ENCODE measurements at regions not wholly inside any gene's neighbourhood (a gene's known extent, or its start where the extent isn't known, plus 50 kb on each side); places are given as distances from the start of the nearest gene placed in this dataset.
A peak's percentile ranks its signal among the peaks of the same experiment; 100 is the strongest.

DNA sequence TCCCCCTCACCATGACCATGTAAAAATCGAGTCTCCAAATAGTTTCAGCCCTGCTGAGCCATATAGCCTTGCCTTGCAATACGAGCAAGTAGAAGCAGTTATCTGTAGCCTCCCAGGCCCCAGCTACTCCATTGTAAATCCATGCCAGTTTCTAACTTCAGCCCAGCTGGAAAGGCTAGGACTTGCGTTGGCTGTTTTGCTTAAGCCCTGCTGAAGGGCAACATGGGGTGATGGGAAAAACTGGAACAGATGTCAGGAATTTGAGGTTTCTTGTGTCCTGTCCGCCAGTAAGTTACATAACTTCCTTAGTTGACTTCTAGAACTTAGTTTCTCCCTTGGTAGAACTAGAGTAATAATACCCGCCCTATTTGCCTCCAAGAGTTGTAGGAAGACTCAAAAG lies 216.0 kb upstream of the SERP2 start:
- DNase-seq = peak in 1 of 2 experiments; percentile 10

DNA sequence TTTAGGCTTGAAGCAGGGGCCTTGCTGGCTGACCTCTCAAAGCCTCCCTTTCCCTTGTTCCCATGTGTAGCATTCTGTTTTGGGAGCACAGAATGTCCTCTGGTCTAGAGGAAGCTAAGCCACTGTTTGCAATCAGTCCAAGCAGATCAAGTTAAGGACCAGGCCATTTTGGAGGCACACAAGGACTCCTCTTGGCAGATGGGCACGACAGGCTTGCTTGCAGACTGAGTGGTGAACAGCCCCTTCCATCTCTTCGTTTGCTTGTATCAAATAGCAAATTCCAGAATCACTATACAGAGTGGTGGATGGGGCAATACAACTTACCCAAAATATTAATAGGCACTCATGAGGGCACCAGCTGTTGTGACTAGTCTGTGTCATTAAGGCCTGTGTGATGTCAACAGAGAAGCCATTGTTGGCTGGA lies 215.5 kb upstream of the SERP2 start:
- peak in 1 of 2 experiments; percentile 59 for DNase-seq

DNA sequence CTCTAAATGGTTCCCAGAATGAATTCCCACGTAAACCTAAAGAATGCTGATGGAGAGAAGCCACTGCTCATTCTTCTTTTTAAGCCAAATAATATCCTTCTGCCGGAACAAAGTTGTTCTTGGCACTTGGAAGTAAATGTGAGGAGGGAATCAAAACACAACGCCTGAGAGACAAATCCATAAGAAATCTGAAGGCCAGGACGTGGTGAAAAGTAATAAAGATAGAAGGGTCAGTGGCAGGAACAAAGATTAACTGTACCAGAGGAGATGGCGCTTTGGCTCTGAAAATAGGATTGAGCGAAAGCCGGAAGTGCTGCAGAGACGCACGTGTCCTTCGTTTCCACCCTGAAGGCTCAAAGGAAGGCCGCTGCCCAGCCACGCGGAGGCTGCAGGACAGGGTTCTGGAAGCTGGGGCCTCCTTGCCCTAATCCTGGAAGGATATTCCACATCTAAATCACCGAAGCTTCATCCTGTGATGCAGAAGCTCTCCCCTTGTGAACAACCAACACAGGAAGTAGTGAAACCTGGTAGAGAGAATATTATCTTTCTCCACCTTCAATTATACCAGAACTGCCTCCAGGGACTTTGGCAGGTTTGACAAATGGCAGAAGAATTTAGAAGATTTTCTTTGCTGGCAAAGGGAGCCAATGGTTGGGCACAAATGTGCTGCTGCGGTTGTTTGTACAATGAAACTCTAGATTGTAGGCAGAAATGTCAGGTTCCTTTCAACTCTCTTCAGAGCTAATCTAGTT lies 214.6 kb upstream of the SERP2 start:
- no peak for DNase-seq

DNA sequence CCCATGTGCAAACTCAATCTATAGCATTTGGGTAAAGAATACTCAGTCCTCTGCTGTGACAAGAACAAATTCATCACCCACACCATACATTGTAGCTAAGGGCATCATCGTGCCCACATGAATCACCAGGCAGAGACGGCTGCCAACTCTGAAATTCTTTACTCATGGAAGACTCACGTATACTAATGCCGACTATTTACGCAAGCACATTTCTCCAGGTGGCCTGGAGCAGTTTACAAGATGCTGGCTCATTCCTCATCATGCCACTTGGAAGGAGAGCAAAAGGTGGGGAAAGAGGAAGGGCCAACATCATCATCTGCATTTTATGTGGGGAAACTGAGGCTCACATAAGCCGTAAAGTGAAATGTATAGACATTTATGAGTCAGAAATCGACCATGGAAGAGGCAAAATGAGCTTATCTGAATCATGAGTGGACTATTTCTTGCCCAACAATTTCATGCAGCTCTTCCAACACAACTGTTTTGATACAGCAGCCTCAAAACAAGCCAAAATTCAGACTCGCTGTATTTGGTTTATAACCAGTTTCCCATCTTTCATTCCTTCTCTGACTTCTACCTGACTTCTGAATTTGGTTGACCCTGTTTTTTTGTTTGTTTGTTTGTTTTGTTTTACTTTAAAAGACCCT lies 213.9 kb upstream of the SERP2 start:
- no peak for DNase-seq

DNA sequence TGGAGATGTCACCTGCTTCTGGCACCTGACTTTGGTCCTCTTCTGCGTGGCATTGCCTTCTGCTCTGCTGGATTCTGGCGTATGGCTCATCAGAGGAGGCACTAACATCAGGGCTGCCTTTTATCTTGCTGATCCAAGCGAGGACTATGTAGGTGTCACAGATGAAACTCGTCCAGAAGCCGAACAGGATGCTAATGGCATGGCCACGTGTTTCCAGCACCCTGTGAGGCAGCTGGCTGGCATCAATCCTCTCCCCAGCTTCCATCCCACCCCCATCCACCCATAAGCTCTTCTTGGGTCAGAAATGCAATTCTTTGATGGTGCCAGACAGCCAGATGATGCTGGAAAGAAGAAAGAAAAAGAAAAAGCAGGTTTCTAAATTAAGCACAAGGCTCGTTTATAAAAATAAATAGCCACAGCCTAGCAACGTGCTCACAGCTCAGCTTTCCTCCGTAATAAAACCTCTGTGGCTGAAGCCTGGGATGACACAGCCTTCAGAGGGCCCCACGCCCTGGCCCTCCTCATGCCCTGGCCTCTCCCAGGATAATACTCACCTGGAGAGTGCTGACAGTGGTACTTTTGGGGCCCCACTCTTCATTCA lies 212.9 kb upstream of the SERP2 start:
- DNase-seq = no peak

DNA sequence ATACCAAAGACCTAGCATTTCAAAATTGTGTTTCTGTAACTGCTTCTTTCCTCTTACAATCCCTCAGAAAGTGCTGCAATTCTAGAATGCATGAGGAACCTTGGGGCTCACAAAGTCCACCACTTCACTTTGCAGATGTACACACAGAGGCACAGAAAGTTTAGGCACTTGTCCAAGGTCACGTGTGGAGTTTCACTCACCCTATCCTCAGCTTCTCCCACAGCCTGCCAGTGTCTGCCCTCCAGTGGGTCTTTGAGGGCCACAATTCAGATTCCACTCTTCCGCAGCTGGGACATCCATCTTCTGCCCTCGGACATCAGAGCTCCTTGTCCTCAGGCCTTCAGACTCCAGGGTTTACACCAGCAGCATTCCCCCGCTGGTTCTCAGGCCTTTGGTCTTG lies 210.5 kb upstream of the SERP2 start:
- no peak for DNase-seq

DNA sequence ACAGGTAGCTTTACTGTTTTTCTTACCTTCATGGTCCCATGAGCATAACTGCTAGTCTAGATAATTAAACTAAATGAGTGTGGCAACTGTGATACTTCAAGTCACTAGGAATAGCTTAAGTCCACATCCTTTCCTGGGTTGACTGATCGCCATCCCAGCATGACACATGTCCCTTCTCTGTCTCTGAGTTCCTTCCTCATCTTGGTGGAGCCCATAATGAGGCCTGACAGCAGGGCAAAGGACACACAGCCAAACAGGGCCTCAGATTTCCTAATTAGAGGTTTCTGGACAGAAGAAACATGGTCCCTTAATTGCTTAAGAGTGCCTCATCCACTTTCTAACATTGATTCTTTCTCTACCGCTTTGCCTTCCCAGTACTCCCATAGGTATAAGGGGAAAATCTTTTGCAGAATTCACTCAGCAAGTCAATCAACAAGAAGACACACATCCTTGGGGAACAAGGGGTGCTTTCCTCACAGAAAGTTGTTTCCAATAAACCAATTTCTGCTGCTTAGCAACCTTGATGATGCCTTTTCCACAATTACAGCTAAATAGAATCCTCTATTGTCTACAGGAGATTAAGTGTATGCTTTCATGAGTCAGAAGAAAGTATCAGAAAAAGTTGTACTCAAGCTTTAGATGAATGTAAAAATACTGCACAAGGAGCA lies 208.3 kb upstream of the SERP2 start:
- no peak for DNase-seq

DNA sequence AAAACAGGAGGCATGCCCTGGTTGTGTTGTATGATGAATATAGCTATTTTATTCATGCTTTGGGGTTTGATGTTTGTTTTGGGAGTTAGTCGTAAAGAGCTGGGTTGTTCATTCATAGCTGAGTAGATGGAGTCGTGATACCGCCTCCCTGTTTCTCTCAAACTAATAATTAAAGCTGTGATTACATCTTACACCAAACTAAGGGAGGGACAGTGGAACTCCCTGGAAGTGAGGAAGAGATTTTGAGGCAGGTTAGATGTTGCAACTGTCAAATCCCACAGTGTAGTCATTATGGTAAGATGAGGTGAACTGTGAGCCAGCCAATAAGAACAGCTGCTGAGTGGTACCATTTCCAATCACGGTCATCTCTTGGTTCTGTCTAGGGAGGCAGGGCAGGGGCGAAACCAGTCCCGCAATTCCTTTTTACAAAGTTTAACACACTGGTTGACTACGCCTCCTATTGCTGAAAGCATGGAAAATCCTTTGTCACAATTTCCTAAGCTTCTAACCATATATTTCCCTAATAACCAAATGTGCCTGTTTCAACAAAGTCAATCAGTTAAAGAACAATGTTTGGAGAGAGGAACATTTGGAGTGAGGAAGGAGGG lies 207.6 kb upstream of the SERP2 start:
- no peak for DNase-seq

DNA sequence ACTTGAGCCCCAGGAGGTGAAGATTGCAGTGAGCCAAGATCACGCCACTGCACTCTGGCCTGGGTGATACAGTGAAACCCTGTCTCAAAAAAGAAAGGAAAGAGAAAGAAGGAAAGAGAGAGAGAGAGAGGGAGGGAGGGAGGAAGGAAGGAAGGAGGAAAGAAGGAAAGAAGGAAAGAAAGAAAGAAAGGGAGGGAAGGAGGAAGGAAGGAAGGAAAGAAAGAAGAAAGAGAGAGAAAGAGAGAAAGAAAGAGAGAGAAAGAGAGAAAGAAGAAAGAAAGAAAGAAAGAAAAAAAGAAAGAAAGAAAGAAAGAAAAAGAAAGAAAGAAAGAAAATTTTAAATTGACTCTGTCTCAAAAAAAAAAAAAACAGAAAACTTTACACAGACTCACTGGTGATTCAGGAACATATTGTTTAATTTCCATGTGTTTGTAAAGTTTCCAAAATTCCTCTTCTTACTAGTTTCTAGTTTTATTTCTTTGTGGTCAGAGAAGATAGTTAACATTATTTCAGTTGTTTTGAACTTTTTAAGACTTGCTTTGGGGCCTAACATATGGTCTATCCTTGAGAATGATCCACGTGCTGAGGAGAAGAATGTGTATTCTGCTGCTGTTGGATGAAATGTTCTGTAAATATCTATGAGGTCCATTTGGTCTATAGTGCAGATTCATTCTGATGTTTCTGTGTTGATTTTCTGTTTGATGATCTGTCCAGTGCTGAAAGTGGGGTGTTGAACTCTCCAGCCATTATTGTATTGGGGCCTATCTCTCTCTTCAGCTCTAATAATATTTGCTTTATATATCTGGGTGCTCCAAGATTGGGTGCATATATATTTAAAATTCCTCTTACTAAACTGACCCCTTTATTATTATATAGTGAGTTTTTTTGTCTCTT lies 204.4 kb upstream of the SERP2 start:
- DNase-seq = no peak

DNA sequence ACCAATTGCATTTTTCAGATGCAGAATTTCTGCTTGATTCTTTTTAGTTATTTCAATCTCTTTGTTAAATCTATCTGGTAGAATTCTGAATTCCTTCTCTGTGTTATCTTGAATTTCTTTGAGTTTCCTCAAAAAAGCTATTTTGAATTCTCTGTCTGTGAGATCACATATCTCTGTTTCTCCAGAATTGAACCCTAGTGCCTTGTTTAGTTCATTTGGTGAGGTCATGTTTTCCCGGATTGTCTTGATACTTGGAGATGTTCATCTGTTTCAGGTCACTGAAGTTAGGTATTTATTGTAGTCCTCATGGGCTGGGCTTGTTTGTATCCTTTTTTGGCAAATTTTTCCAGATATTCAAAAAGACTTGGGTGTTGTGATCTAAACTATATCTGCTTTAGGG lies 202.9 kb upstream of the SERP2 start:
- DNase-seq = no peak

DNA sequence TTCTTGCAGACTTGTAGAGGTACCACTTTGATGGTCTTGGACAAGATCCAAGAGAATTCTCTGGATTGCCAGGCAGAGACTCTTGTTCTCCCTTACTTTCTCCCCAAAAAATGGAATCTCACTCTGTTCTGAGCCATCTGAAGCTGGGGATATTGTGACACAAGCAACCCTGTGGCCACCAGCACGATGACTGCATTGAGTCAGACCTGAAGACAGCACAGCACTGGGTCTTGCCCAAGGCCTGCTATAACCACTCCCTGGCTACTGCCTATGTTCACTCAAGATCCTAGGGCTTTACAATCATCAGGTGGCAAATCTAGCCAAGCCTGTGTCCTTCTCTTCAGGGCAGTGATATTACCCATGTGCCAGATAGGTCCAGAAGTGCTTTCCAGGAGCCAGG lies 202.5 kb upstream of the SERP2 start:
- no peak for DNase-seq

DNA sequence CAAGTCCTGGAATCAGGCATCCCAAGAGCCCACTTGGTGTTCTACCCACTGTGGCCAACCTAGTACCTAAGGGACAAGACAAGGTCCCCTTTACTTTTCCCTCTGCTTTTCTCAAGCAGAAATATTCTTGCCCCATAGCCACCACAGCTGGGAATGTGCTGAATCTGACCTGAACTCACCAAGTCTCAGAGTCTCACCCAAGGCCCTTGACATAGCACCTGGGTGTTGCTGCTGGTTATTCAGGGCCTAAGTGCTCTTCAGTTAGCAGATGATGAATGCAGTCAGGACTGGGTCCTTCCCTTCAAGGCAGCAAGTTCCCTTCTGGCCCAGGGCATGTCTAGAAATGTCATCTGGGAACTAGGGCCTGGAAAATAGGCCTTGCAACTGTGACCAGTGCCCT lies 201.8 kb upstream of the SERP2 start:
- no peak for DNase-seq

DNA sequence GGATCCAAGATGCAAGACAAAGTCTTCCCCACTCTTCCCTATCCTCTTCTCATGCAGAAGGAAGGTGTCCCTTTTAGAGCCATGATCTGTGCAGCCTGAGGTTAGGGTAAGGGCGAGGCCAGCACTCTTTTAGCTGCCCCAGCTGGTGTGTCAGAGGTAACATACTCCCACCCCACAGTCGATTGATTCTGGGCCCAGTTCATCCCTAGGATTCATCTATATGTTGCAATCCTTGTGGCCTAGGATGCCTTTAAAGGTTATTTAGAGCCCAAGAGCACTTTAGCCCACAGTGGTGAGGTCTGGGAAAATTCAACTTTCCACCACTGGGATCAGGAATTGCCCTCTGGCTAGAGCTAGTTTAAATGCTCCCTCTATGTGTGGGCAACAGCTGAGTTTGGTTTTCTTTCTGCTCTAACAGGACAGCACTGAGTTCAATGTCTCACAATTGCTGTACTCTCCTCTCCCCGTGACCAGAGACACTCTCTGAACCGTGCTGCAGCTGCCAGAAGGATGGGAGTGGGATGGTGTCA lies 201.3 kb upstream of the SERP2 start:
- no peak for DNase-seq

DNA sequence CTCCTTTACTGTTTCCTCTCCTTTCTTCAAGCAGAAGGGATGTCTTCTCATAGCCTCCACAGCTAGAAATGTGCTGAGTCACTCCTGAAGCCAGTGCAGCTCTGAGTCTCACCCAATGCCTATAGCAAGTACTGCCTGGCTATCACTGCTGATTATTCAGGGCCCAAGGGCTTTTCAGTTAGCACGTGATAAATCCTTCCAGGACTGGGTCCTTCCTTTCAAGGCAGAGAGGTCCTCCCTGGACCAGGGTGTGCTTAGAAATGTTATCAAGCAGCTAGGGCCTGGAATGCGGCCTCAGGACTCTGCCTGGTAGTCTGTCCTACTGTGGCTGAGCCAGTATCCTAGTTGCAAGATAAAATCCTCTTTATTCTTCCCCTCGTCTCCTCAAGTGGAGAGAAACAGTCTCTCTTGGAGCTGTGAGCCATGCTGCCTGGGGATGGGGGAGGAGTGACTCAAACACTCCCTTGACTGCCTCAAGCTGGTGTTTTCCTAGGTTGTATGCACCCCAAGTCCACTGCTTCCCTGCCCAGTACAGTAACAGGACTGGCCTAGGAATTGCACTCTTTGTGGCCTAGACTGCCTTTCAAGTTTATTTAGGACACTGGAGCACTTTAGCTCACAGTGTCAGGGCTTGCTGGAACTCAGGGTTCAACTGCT lies 198.7 kb upstream of the SERP2 start:
- DNase-seq = no peak

DNA sequence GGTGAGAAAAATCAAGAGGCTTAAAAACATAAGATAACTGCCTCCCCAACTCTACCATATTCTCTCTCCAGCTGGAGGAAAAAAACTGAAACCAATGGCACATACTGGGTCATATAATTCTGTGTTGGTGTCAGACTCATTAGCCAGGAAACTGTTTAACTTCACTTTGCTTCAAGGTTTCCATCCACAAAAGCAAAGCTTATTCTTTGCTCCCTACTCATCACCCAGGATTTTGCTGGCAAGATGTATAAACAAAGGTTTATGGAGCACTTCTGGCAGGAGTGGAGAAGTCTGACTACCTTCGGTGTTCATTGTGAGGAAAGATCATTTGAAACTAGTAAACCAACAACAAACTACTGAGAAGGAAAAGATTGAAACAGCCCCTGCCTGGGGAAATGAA lies 197.5 kb upstream of the SERP2 start:
- DNase-seq = no peak

DNA sequence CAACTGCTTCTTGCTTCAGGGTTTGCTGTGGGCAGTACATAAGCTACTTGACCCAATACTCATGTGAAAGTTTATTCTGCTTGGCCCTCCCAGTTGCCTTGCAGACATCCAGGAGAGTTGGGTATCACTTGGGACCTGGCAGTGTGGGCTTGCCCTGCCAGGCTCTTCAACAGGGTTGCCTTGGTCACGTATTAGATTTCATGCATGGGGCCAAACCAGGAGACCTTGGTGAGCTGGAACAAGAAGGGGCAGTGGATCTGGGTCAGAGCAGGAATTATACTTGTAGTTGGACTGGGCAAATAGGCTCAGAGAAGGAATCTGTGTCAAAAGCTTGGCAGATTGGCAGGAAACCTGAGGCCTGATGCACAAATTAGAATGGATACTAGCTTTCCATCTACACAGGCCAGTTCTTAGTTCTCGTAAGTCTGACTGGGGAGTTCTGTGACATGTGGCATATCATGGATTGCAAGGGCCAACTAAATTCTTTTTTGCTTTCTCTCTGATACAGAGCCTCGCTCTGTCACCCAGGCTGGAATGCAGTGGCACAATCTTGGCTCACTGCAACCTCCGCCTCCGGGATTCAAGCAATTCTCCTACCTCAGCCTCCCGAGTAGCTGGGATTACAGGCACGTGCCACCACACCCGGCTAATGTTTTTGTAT lies 192.6 kb upstream of the SERP2 start:
- no peak for DNase-seq

DNA sequence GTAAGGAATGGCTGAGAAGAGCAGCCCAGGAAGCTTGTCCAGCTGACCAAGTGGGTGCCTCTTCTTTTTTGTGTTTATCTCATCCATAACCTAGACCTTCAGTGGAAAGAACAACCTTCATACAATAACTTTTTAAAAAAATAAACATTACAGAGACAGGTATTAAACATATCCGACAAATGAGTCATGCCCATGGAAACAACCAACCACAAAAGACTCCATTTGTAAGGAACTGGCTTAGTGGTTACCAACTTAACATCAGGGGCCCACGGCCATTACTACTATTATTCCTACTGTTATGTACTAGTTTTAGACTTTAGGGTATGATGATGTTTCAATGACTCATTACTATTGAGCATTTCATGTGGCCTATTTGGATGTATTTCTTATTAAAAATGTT lies 191.7 kb upstream of the SERP2 start:
- no peak for DNase-seq

DNA sequence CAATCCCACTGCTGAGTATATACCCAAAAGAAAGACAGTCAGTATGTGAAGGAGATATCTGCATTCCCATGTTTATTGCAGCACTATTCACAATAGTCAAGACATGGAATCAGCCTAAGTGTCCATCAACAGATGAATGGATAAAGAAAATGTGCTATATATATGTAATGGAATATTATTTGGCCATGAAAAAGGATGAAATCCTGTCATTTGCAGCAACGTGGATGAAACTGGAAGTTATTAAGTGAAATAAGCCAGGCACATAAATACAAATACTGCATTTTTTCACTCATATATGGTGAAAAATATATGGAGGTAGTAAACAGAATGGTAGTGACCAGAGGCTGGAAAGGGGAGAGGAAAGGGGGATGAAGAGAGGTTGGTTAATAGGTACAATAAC lies 188.9 kb upstream of the SERP2 start:
- no peak for DNase-seq

DNA sequence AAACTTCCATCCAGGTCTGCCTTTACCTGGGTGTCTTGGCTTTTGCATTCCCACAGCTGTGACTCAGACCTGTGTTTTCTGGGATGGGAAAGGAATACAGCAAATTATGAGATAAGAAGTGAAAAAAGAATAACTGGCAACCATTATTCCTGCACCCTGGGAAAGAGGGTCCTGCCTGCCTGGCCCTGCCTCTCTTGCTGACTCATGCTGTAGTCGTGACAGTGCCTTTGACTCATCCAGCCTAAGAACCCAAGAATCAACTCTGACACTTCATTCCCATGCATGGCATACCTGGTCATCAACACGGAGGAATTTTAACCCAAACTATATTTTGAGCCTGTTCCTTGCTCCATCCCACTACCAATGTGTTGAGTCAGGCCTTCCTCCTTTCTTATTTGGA lies 185.4 kb upstream of the SERP2 start:
- DNase-seq = no peak

DNA sequence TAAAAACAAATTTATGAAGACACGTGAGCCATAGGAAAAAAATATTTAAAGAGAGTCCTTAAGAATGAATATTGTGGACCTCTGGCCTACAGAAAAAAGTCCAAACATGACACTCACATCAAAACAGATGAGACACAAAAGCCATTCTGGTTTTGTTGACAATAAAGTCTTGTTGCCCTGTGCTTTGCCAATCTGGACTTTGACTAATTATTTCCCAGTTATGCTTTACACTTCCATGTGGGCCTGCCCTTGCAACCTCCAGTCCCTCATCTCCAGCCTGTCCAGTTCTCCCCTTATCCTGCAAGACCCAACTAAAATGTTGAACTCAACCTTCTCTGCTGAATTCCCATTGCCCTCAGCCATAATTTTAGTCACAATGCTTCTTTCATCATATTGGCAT lies 184.5 kb upstream of the SERP2 start:
- DNase-seq = no peak

DNA sequence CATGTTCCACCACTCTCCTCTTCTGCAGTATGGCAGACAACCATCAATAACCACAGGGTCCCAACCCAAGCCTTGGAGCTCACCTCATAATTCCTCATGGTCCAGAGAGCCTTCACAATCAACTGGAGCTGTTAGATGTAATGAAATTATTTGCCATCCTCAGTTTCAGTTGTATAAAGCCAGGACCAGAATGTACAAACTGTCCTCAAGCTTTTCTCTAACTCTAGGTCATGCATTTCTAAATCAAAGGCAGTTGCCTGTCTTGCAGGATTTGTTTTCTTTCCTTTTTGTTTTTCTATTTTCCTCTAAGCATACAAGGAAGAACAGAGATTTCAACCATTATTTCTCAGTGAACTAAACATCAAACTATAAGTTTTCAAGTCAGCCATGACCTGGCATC lies 182.5 kb upstream of the SERP2 start:
- DNase-seq = no peak
